Loucy (cell line): ENCODE measurements at regions not wholly inside any gene's neighbourhood (a gene's known extent, or its start where the extent isn't known, plus 50 kb on each side); places are given as distances from the start of the nearest gene placed in this dataset.

Experiments
- CTCF ChIP-seq: fragments of 200-600 bp; sonication (generic); conservative IDR thresholded peaks from 2 replicates; pipeline ENCODE4 v1.5.1; 2014; ENCODE audit warnings: mild to moderate bottlenecking, antibody characterized with exemption, low read length
- EZH2phosphoT487 ChIP-seq: fragments of 200-600 bp; IDR thresholded peaks from 2 replicates; pipeline ENCODE4 v1.6.1; 2018; ENCODE audit warnings: antibody characterized with exemption, mild to moderate bottlenecking, moderate library complexity, borderline replicate concordance

- TF ChIP-seq CTCF (peak; percentile 48), EZH2phosphoT487 (no peak)
Observed at GRCh38 chr6:105793130-105793529, 293.0 kb upstream of the PRDM1 start.
